Astrocyte (in vitro differentiated cells and primary cell): ENCODE measurements at regions not wholly inside any gene's neighbourhood (a gene's known extent, or its start where the extent isn't known, plus 50 kb on each side); places are given as distances from the start of the nearest gene placed in this dataset.

Experiments
- DNase-seq: peaks from one replicate; pipeline ENCODE4 v3.0.0-alpha.2; 2010; ENCODE audit warnings: low read depth
- FAIRE-seq: peaks from 2 replicates; lab custom pipeline; 2011; peaks lifted over from hg19 to GRCh38; lab: Jason Lieb, UNC
- H2AFZ ChIP-seq: 2 replicates; pipeline ENCODE4 v1.6.0; 2012; ENCODE audit warnings: low read depth, low read length, inconsistent platforms
- H3K27ac ChIP-seq: 2 replicates; pipeline ENCODE4 v1.5.1; 2011; ENCODE audit warnings: low read depth, low read length, inconsistent platforms
- H3K27me3 ChIP-seq: 2 replicates; pipeline ENCODE4 v1.6.0; 2011; ENCODE audit warnings: low read length, inconsistent platforms; ENCODE audit not compliant: insufficient read depth
- H3K36me3 ChIP-seq: 2 replicates; pipeline ENCODE4 v1.5.1; 2011; ENCODE audit warnings: low read length, inconsistent platforms; ENCODE audit not compliant: insufficient read depth
- H3K4me1 ChIP-seq: 2 replicates; pipeline ENCODE4 v1.5.1; 2011; ENCODE audit warnings: low read length, inconsistent platforms; ENCODE audit not compliant: insufficient read depth
- H3K4me2 ChIP-seq: 2 replicates; pipeline ENCODE4 v1.6.0; 2012; ENCODE audit warnings: low read length, inconsistent platforms
- H3K4me3 ChIP-seq: 2 replicates; pipeline ENCODE4 v1.5.1; 2011; ENCODE audit warnings: low read depth, mild to moderate bottlenecking, low read length, inconsistent platforms; ENCODE audit not compliant: insufficient read depth
- H3K79me2 ChIP-seq: 2 replicates; pipeline ENCODE4 v1.6.0; 2012; ENCODE audit warnings: mild to moderate bottlenecking, low read length, inconsistent platforms; ENCODE audit not compliant: insufficient read depth
- H3K9ac ChIP-seq: 2 replicates; pipeline ENCODE4 v1.6.0; 2012; ENCODE audit warnings: mild to moderate bottlenecking, low read length, inconsistent platforms
- H3K9me3 ChIP-seq: 2 replicates; pipeline ENCODE4 v1.5.1; 2012; ENCODE audit warnings: low read depth, mild to moderate bottlenecking, low read length, inconsistent platforms; ENCODE audit not compliant: insufficient read depth
- H4K20me1 ChIP-seq: 2 replicates; pipeline ENCODE4 v1.6.0; 2012; ENCODE audit warnings: low read length, inconsistent platforms; ENCODE audit not compliant: insufficient read depth
- H3K27ac Mint-ChIP-seq: one replicate; pipeline ENCODE4 v1.8.0; 2021; ENCODE audit warnings: mild to moderate bottlenecking, mixed read lengths; ENCODE audit not compliant: unreplicated experiment
- H3K27me3 Mint-ChIP-seq: one replicate; pipeline ENCODE4 v1.8.0; 2021; ENCODE audit warnings: low read depth, mixed read lengths; ENCODE audit not compliant: unreplicated experiment
- H3K36me3 Mint-ChIP-seq: one replicate; pipeline ENCODE4 v1.8.0; 2021; ENCODE audit warnings: low read depth, mixed read lengths; ENCODE audit not compliant: unreplicated experiment
- H3K4me1 Mint-ChIP-seq: one replicate; pipeline ENCODE4 v1.8.0; 2021; ENCODE audit warnings: low read depth, mixed read lengths; ENCODE audit not compliant: unreplicated experiment
- H3K4me3 Mint-ChIP-seq: one replicate; pipeline ENCODE4 v1.8.0; 2021; ENCODE audit warnings: mild to moderate bottlenecking, moderate library complexity, mixed read lengths; ENCODE audit not compliant: unreplicated experiment
- H3K9me3 Mint-ChIP-seq: one replicate; pipeline ENCODE4 v1.8.0; 2021; ENCODE audit warnings: mild to moderate bottlenecking, mixed read lengths; ENCODE audit not compliant: unreplicated experiment
- CTCF ChIP-seq: IDR thresholded peaks from 2 replicates; pipeline ENCODE4 v1.5.1; 2011; ENCODE audit warnings: low read depth, mild to moderate bottlenecking, inconsistent platforms, low read length, moderate library complexity; ENCODE audit not compliant: insufficient read depth
- EZH2 ChIP-seq: IDR thresholded peaks from 2 replicates; pipeline ENCODE4 v1.6.1; 2012; ENCODE audit warnings: mild to moderate bottlenecking, low read length, inconsistent platforms; ENCODE audit not compliant: insufficient read depth

- no peaks in the 10 kb centered on the region for H4K20me1 ChIP-seq
- no peak for DNase-seq
- TF ChIP-seq EZH2 (no peak), CTCF (no peak)
- H3K4me2 ChIP-seq, result no peak overlapping the region
- no peak overlapping the region for H3K9ac ChIP-seq
- H3K9me3 Mint-ChIP-seq, result peaks cover 8% of the 10 kb centered on the region
- H3K27ac ChIP-seq, result no peak overlapping the region
- H3K27me3 Mint-ChIP-seq, result no peaks in the 10 kb centered on the region
- H3K79me2 ChIP-seq, result no peaks in the 10 kb centered on the region
- H3K9me3 ChIP-seq, result peaks cover 3% of the 10 kb centered on the region
- H3K4me1 Mint-ChIP-seq, result no peaks in the 10 kb centered on the region
- H3K4me1 ChIP-seq, result no peaks in the 10 kb centered on the region
- no peaks in the 10 kb centered on the region for H3K36me3 ChIP-seq
- H2AFZ ChIP-seq, result no peak overlapping the region
- no peak overlapping the region for H3K4me3 Mint-ChIP-seq
- no peak overlapping the region for H3K27ac Mint-ChIP-seq
- no peaks in the 10 kb centered on the region for H3K27me3 ChIP-seq
- no peak for FAIRE-seq
- H3K36me3 Mint-ChIP-seq, result no peaks in the 10 kb centered on the region
- no peak overlapping the region for H3K4me3 ChIP-seq
These were observed 357.1 kb upstream of the PDE3A start for GRCh38 chr12:20011200-20011599.

GRCh38 chr12:20017802-20018201 lies 350.5 kb upstream of the PDE3A start:
- no peaks in the 10 kb centered on the region for H3K27me3 Mint-ChIP-seq
- Histone ChIP-seq H3K4me1 (no peaks in the 10 kb centered on the region), H4K20me1 (no peaks in the 10 kb centered on the region), H3K79me2 (no peaks in the 10 kb centered on the region), H3K9ac (no peak overlapping the region), H3K4me2 (no peak overlapping the region), H3K27ac (no peak overlapping the region), H2AFZ (no peak overlapping the region), H3K36me3 (no peaks in the 10 kb centered on the region), H3K9me3 (no peaks in the 10 kb centered on the region), H3K4me3 (no peak overlapping the region), H3K27me3 (no peaks in the 10 kb centered on the region)
- FAIRE-seq, result no peak
- no peak overlapping the region for H3K27ac Mint-ChIP-seq
- H3K9me3 Mint-ChIP-seq, result no peaks in the 10 kb centered on the region
- H3K36me3 Mint-ChIP-seq, result no peaks in the 10 kb centered on the region
- no peaks in the 10 kb centered on the region for H3K4me1 Mint-ChIP-seq
- TF ChIP-seq CTCF, result no peak
- TF ChIP-seq EZH2, result no peak
- DNase-seq, result no peak
- no peak overlapping the region for H3K4me3 Mint-ChIP-seq

- Histone ChIP-seq H3K9ac (no peak overlapping the region), H3K27me3 (no peaks in the 10 kb centered on the region), H3K4me1 (no peaks in the 10 kb centered on the region), H3K36me3 (no peaks in the 10 kb centered on the region), H3K9me3 (no peaks in the 10 kb centered on the region), H3K27ac (no peak overlapping the region), H3K4me2 (no peak overlapping the region), H4K20me1 (no peaks in the 10 kb centered on the region), H3K4me3 (no peak overlapping the region), H3K79me2 (no peaks in the 10 kb centered on the region), H2AFZ (no peak overlapping the region)
- H3K4me3 Mint-ChIP-seq, result no peak overlapping the region
- no peaks in the 10 kb centered on the region for H3K4me1 Mint-ChIP-seq
- no peaks in the 10 kb centered on the region for H3K27me3 Mint-ChIP-seq
- no peak for DNase-seq
- no peaks in the 10 kb centered on the region for H3K36me3 Mint-ChIP-seq
- no peak overlapping the region for H3K27ac Mint-ChIP-seq
- H3K9me3 Mint-ChIP-seq, result no peaks in the 10 kb centered on the region
- no peak for FAIRE-seq
- no peak for TF ChIP-seq CTCF
- TF ChIP-seq EZH2, result no peak
These were observed 349.9 kb upstream of the PDE3A start for GRCh38 chr12:20018406-20018805.
